ENCODE measurements at regions not wholly inside any gene's neighbourhood (a gene's known extent, or its start where the extent isn't known, plus 50 kb on each side); places are given as distances from the start of the nearest gene placed in this dataset.

GRCh38 chr16:72256398-72257066 lies 84.6 kb upstream of the PMFBP1 start:
- no peak for DNase-seq

DNA sequence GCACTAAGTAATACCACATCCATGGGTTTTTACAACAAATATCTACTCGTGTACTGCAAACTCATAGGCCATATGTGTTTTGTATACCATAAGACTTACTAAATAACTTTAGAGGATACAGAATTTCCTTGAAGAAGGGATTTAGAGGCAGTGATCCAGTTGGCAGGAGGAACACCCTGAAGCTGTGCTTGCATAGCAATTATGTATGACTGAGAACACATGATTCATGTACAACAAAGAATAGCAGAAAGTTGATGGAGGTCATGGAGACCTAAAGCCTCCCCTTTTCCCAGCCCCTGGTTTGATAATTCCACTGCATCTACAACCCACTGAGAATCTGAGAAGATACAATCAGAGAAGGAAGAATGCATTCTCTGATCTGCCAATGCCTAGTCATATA lies 83.8 kb upstream of the PMFBP1 start:
- DNase-seq: no peak

GRCh38 chr16:72247821-72248253 lies 75.9 kb upstream of the PMFBP1 start:
- DNase-seq: no peak

GRCh38 chr16:72246423-72246822 lies 74.5 kb upstream of the PMFBP1 start:
- no peak for DNase-seq

- DNase-seq: no peak
These were observed 72.9 kb upstream of the PMFBP1 start for GRCh38 chr16:72244853-72245252.

GRCh38 chr16:72243621-72244020 lies 71.7 kb upstream of the PMFBP1 start:
- no peak for DNase-seq

DNA sequence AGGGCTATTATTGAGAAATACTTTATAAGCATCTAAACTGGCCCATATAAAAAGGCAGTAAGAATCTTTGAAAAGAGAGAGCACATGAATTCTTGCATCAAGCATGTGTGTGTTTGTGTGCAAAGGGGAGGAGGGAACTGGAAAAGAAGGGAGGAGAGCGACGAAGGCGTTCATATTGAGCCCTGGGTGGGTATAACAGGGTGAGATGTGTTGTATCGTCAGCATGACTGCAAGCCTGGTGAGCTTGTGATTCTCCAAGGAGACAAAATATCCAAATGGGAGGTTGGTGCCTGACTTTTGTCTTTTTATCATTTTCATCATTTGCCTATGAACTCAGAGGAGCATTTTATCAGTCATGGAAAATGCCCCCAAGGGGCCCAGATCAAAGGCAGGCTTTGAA lies 70.8 kb upstream of the PMFBP1 start:
- no peak for DNase-seq

GRCh38 chr16:72241930-72242329 lies 70.0 kb upstream of the PMFBP1 start:
- DNase-seq: peak; percentile 63

- DNase-seq: peak; percentile 64
These were observed 69.1 kb upstream of the PMFBP1 start for GRCh38 chr16:72241008-72241407.

GRCh38 chr16:72240466-72240865 lies 68.5 kb upstream of the PMFBP1 start:
- no peak for DNase-seq

- no peak for DNase-seq
These were observed 64.9 kb upstream of the PMFBP1 start for GRCh38 chr16:72236866-72237265.

- DNase-seq: no peak
These were observed 62.4 kb upstream of the PMFBP1 start for GRCh38 chr16:72234387-72234786.

GRCh38 chr16:72228014-72228413 lies 56.1 kb upstream of the PMFBP1 start:
- DNase-seq: no peak

DNA sequence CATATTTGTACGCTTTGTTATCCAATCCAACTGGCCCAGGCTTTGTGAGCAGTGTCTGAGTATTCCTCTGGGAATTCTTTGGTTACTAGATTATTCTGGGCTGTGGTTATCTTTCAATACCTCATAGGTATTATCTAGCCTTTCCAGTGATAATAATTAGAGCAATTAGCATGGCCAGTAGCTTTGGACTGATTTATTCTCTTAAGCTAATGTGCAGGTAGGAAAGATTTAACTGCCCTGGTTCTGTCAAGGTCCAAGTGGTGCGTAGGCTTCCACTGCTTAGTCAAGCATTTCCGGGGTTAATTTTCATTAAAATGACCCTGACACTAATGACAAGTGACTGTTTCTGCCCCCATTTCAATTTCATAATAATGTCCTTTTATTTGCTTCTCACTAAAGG lies 54.2 kb upstream of the PMFBP1 start:
- DNase-seq: no peak

DNA sequence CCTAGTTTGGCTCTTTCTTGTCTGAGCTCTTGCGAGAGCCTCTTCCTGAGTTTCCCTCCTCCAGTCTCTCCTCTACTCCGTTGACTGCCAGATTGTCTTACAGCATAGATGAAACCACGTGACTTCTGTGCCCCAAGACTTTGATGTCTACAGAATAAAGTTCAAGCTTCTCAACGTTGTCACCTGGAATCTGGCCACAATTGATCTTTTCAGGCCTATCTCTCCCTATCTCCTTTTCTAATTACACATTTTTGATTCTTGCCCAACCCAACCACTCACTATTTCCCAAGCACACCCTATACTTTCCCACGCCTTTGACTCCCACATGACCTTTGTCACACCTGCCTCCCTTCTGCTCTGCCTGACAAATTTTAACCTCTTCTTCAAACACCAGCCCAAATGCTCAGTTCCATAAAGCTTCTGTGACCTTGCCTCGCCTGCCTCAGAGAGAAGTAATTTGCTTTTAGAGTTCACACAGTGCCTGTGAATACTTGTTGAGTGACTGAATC lies 52.4 kb upstream of the PMFBP1 start:
- no peak for DNase-seq

DNA sequence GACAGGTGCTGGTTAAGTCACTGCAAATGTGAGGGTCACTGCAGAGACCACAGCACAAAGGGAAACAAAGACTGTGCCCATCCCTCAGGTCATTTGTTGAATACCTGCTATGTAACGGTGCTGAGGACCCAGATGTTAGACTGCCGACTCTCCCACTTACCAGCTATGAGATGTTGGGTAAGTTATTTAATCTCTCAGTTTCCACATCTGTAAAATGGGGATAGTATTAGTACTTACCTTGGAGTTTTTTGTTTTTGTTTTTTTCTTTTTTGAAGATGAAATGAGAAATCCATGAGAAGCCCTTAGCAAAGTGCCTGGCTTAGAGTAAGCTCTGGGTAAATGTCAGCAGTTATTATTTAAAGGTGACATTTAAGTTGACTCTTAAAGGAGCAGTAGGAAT lies 50.5 kb upstream of the PMFBP1 start:
- DNase-seq: no peak

All from NCI-H1436 (cell line).